HG03520 (cell line): ENCODE measurements at regions not wholly inside any gene's neighbourhood (a gene's known extent, or its start where the extent isn't known, plus 50 kb on each side); places are given as distances from the start of the nearest gene placed in this dataset.
"Not testable (repeated sequence)": the region's sequence is repeated elsewhere in the genome, so short reads cannot be mapped to it uniquely, and the experiment has no call there.

Source experiments
- ATAC-seq: cut with Tn5 transposase; IDR thresholded peaks from one replicate; pipeline ENCODE4 v1.9.1; 2021; ENCODE audit warnings: mild to moderate bottlenecking, moderate library complexity; ENCODE audit not compliant: unreplicated experiment

- no peak for ATAC-seq
These were observed 890.7 kb upstream of the INTU start for GRCh38 chr4:126742048-126742447.

DNA sequence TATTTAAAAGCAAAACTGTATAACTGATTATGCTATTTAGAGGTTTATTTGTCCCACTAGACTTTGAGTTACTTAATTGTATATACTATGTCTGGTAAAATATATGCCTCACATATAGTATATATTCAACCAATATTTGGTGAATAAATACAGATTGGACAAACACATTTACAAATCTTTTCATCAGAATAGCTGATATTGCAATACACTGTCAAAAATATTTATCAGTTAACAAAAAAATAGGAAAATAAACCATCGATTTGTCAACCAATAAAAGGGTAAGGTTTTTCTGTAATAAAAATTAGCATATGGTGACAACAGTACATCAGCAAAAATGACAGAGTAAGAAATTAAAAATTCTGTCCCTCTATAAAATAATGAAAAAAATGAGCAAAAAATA is 889.9 kb upstream of the INTU start:
- ATAC-seq: no peak

DNA sequence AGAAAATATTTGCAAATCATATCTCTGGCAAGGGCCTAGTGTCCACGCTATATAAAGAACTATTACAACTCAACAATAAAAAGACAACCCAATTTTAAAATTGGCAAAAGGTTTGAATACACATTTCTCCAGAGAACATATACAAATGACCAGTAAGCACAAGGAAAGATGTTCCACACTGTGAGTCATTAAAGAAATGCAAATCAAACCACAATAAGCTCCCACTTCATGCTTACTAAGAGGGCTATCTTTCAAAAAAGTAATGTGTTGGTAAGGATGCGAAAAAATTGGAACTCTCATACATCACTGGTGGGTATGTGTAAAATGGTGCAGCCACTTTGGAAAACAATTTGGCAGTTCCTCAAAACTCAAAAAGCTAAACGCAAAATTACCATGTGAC is 884.0 kb upstream of the INTU start:
- ATAC-seq: no peak

- no peak for ATAC-seq
These were observed 882.0 kb upstream of the INTU start for GRCh38 chr4:126750723-126751122.

- ATAC-seq: no peak
These were observed 880.6 kb upstream of the INTU start for GRCh38 chr4:126752126-126752525.

GRCh38 chr4:126752702-126753101 is 880.1 kb upstream of the INTU start:
- no peak for ATAC-seq

DNA sequence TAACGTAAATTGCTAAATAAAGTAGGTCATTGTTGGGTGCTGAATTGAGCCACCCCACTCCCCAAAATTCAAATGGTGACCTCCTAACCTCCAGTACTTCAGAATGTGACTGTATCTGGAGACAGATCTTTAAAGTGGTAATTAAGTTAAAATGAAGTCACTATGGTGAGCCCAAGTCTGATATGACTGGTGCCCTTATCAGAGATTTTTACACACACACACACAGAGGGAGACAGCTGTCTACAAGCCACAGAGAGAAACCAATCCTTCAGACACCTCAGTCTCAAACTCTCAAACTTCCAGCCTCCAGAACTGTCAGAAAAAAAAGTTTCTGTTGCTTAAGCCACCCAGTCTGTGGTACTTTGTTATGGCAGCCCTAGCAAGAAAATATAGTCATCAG is 879.2 kb upstream of the INTU start:
- no peak for ATAC-seq

DNA sequence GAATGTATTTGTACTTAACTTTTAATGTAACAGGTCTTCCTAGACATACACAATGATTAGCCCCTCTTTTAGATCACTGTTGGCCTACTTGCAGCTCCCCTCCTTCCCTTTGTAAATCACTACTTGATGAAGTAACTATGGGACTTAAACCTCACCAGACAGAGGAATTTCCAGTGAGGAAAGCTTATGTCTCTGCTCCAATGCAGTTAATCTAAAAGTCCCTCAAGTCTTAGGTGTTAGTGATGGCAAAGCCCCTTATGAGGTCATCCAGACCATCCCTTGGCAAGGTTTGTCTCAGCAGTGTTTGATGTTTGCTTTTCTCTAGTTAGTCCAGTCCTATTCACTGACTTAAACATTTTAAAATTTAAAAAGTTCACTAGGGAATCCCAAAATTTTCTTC is 877.3 kb upstream of the INTU start:
- ATAC-seq: no peak

DNA sequence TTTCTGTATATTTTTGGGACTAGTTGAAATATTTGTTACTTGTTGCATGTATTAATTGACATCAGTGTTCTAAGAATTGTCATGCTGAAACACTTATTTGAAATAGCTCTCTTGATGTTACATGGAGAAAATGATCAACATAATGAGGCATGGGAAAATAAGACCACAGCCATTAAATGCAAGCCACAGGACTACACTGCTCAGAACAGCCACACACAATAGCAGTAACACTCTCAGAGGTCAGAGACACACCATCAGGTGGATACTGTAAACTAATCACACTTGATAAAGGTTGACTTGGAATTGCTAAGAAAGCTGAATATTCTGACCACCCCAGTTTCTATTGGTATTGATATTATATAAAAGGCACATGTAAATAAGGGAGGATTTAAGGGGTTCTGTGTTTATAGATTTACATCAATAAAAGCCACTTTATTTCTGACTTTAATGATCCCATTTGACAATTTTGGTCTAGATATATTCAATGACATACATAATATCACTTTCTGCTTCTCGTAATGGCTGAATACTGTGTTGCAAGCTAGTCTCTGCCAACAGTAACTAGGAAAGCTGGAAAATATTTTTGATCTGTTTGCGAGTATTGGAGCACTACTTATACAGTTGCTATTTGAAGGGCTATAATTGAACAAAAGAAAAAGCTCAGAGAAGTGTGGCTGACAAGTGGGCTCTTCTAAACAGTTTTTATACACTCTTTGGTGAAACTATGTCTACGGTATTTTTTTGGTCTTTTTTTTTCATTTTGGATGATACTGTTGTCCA is 876.5 kb upstream of the INTU start:
- no peak for ATAC-seq

DNA sequence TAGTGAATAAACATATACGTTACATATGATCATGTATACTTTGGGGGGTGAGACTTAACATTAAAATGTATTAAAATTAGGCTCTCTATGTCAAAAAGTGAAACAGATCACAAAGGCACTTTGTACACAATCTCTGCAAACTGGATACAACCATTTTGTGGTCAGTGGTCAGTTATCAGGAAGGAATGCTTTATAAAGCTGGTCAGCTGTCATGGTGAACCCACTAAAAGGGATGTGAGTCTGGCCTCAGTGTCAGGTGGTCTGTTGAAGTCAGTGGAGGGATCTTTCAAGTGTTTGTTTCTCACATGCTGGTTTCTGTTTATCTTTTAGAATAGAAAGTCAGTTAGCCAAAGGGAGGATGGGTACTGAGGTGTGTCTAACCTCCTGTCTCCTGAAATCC is 875.5 kb upstream of the INTU start:
- ATAC-seq: no peak

GRCh38 chr4:126758493-126758892 is 874.3 kb upstream of the INTU start:
- no peak for ATAC-seq

DNA sequence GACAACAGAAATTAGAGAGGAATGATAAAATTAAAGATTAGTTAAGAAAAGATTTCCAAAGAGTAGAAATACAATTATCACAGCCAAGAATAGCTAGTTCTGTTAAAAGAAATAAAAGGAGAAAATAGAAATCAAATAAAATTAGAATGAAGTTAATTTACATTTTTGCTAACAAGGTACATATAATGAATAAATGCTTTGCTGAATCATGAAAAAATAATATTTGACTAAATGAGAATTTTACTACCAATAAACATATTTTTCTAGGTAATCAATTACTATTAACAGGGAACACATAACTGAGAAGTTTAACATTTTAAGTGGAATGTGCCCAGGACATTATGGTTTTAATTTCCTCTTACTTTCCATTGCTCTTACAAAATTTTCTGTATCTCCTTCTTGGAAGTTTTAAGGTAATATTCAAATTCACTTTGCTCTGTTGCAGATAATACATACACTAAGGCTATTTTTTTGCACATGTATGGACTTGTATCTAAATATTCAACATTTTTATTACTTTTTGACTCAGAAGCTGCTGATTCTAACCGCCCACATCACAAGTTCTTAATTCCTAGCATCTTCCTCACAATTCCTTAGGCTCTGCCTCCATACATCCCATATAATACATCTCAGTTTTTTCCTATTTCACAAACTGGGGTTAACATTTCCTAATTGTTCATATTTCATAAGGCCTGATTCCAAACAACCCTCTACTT is 870.7 kb upstream of the INTU start:
- ATAC-seq: no peak

GRCh38 chr4:126762663-126763247 is 870.0 kb upstream of the INTU start:
- ATAC-seq: no peak

DNA sequence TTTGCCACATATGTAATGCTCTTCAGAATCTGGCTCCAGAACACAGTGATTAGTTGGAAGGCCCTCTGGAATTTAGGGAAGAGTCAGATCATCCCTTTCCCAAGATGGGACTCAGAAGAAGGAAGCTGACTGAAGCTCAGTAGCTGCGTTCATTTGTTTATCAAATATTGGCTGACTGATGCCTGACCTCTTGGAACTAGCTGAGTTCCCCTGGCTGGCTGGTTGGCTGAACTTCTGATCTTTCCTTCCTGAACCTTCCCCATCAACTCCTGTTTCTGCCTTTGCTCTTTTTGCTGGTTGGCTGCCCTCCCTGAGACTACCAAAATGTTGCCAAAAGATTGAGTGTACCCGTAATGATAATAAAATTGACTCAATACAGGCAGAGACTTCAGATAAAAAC is 866.5 kb upstream of the INTU start:
- ATAC-seq: no peak

DNA sequence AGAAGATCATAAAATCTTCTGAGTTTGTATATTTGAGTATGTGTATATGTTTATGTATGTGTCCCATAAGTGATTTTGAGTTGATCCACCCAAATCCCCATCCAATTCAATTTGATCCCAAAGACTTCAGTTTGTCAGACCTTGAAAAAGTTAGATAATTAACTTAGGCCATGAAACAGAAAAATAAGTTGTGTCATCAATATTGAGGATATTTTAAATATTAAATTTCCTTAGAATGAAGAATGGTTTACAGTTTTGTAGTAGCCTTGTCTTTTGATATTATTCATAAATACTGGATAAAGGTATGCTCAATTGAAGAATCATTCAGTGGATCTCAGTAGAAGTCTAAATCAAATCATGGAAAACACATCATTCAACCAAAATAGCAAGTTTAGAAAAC is 864.4 kb upstream of the INTU start:
- ATAC-seq: no peak

DNA sequence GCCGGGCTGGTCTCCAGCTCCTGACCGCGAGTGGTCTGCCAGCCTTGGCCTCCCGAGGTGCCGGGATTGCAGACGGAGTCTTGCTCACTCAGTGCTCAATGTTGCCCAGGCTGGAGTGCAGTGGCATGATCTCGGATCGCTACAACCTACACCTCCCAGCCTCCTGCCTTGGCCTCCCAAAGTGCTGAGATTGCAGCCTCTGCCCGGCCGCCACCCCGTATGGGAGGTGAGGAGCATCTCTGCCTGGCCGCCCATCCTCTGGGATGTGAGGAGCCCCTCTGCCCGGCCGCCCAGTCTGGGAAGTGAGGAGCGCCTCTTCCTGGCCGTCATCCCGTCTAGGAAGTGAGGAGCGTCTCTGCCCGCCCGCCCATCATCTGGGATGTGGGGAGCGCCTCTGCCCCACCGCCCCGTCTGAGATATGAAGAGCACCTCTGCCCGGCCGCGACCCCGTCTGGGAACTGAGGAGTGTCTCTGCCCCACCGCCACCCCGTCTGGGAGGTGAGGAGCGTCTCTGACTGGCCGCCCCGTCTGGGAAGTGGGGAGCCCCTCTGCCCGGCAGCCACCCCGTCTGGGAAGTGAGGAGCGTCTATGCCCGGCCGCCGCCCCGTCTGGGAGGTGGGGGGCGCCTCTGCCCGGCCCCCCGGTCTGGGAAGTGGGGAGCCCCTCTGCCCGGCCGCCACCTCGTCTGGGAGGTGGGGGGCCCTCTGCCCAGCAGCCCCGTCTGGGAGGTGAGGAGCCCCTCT is 861.8 kb upstream of the INTU start:
- not testable (repeated sequence) for ATAC-seq

DNA sequence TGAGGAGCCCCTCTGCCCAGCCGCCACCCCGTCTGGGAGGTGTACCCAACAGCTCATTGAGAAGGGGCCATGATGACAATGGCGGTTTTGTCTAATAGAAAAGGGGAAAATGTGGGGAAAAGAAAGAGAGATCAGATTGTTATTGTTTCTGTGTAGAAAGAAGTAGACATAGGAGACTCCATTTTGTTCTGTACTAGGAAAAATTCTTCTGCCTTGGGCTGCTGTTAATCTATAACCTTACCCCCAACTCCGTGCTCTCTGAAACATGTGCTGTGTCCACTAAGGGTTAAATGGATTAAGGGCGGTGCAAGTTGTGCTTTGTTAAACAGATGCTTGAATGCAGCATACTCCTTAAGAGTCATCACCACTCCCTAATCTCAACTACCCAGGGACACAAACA is 861.1 kb upstream of the INTU start:
- not testable (repeated sequence) for ATAC-seq

GRCh38 chr4:126772662-126773061 is 860.1 kb upstream of the INTU start:
- no peak for ATAC-seq

DNA sequence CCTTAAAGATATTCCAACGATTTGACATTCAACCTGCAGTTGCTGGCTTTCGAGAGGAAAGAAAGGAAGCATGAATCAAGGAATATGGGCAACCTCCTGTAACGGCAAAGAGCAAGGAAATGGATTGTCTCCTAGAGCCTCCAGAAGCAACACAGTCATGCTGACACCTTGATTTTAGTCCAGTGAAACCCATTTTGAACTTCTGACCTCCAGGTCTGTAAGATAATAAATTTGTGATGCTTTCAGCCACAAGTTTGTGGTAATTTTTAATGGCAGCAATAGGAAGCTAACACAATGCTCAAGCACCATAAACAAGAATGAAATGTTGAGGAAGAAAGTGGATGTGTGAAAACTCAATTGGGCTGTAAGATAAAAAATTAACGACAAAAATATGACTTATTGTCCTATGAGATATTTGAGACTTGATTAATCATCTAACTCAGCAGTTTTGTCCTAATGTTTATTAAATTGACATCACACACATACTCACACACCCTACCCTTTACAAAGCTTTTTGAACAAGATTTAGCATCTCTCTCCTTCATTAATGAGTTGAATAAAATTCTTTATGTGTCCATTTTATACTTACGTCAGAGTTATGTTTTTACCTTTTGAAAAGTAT is 857.2 kb upstream of the INTU start:
- ATAC-seq: no peak

GRCh38 chr4:126776361-126776760 is 856.4 kb upstream of the INTU start:
- no peak for ATAC-seq

DNA sequence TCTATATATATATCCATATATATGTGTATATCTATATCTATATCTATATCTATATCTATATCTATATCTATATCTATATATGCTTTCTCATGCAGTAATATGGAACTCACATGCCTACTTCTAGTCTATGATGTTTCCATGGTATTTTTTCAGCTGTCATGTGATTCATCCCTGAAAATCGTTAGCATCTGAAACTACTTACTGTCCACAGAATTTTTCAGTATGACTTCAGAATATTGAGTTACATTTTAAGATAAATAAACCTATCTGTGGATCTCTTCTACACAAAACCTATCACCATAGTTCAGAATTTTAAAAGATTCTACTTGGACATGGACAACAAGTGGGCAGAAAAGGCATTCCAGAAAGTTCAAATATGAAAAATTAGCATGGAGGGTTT is 855.1 kb upstream of the INTU start:
- no peak for ATAC-seq
